IPS DF 19.7 (cell line): ENCODE measurements at regions not wholly inside any gene's neighbourhood (a gene's known extent, or its start where the extent isn't known, plus 50 kb on each side); places are given as distances from the start of the nearest gene placed in this dataset.
"Not testable (repeated sequence)": the region's sequence is repeated elsewhere in the genome, so short reads cannot be mapped to it uniquely, and the experiment has no call there.

Experiments
- DNase-seq: peaks from one replicate; pipeline ENCODE4 v3.0.0-alpha.2; 2013; ENCODE audit warnings: low read depth, low spot score

- not testable (repeated sequence) for DNase-seq
Measured at GRCh38 chr4:189589201-189589600, 351.5 kb upstream of the FRG1 start.

GRCh38 chr4:189592890-189593289 is 347.8 kb upstream of the FRG1 start:
- DNase-seq = no peak

GRCh38 chr4:189597341-189597740 is 343.3 kb upstream of the FRG1 start:
- no peak for DNase-seq

- DNase-seq = no peak
Measured at GRCh38 chr4:189600264-189600663, 340.4 kb upstream of the FRG1 start.

GRCh38 chr4:189600718-189601435 is 339.8 kb upstream of the FRG1 start:
- no peak for DNase-seq

GRCh38 chr4:189602827-189603226 is 337.8 kb upstream of the FRG1 start:
- not testable (repeated sequence) for DNase-seq

GRCh38 chr4:189610571-189610970 is 330.1 kb upstream of the FRG1 start:
- DNase-seq = not testable (repeated sequence)

- DNase-seq = no peak
Measured at GRCh38 chr4:189613207-189613606, 327.5 kb upstream of the FRG1 start.

GRCh38 chr4:189615217-189615663 is 325.4 kb upstream of the FRG1 start:
- DNase-seq = no peak

- not testable (repeated sequence) for DNase-seq
Measured at GRCh38 chr4:189617741-189618140, 322.9 kb upstream of the FRG1 start.

- DNase-seq = not testable (repeated sequence)
Measured at GRCh38 chr4:189619441-189620250, 321.0 kb upstream of the FRG1 start.

GRCh38 chr4:189622574-189622973 is 318.1 kb upstream of the FRG1 start:
- not testable (repeated sequence) for DNase-seq

GRCh38 chr4:189627041-189627440 is 313.6 kb upstream of the FRG1 start:
- not testable (repeated sequence) for DNase-seq

GRCh38 chr4:189629733-189630132 is 310.9 kb upstream of the FRG1 start:
- DNase-seq = not testable (repeated sequence)

GRCh38 chr4:189630913-189631567 is 309.6 kb upstream of the FRG1 start:
- DNase-seq = not testable (repeated sequence)

GRCh38 chr4:189631568-189631916 is 309.1 kb upstream of the FRG1 start:
- not testable (repeated sequence) for DNase-seq

GRCh38 chr4:189650436-189650835 is 290.2 kb upstream of the FRG1 start:
- not testable (repeated sequence) for DNase-seq

GRCh38 chr4:189653130-189653653 is 287.5 kb upstream of the FRG1 start:
- DNase-seq = not testable (repeated sequence)

- not testable (repeated sequence) for DNase-seq
Measured at GRCh38 chr4:189653983-189654382, 286.7 kb upstream of the FRG1 start.

- not testable (repeated sequence) for DNase-seq
Measured at GRCh38 chr4:189654396-189654795, 286.3 kb upstream of the FRG1 start.

GRCh38 chr4:189655817-189656216 is 284.9 kb upstream of the FRG1 start:
- not testable (repeated sequence) for DNase-seq

GRCh38 chr4:189656641-189657040 is 284.0 kb upstream of the FRG1 start:
- no peak for DNase-seq
